AG04450 (cell line): ENCODE measurements at regions not wholly inside any gene's neighbourhood (a gene's known extent, or its start where the extent isn't known, plus 50 kb on each side); places are given as distances from the start of the nearest gene placed in this dataset.

ENCODE experiments used
- CTCF ChIA-PET: fragments of 300-600, 350-600 bp; formaldehyde crosslinking; extraction: SDS; loops from one replicate; lab custom pipeline; 2022; ENCODE audit warnings: antibody characterized with exemption, inconsistent platforms; lab: Charles Lee
- POLR2A ChIA-PET: fragments of 350-600 bp; formaldehyde crosslinking; extraction: SDS; loops from one replicate; lab custom pipeline; 2021; ENCODE audit warnings: antibody characterized with exemption, inconsistent platforms; lab: Yijun Ruan, JAX
- DNase-seq: peaks from one replicate; pipeline ENCODE4 v3.0.0-alpha.2; 2011; ENCODE audit warnings: low read depth, low spot score
- H3K27ac ChIP-seq: one replicate; pipeline ENCODE4 v1.5.1; 2012; ENCODE audit warnings: low read depth, low read length, control low read depth
- H3K27me3 ChIP-seq: one replicate; pipeline ENCODE4 v1.6.0; 2012; ENCODE audit warnings: low read length; ENCODE audit not compliant: control insufficient read depth, insufficient read depth
- H3K4me3 ChIP-seq: 2 replicates; pipeline ENCODE4 v1.5.1; 2011; ENCODE audit warnings: mild to moderate bottlenecking, low read depth, low read length, control low read depth
- H3K9me3 ChIP-seq: 2 replicates; pipeline ENCODE4 v1.5.1; 2012; ENCODE audit warnings: low read length; ENCODE audit not compliant: control insufficient read depth, insufficient read depth
- TF ChIP-seq, protein P1 (sequence below): IDR thresholded peaks from 2 replicates; pipeline ENCODE4 v1.5.1; 2011; ENCODE audit warnings: low read depth, low read length, control low read depth, inconsistent platforms

DNA sequence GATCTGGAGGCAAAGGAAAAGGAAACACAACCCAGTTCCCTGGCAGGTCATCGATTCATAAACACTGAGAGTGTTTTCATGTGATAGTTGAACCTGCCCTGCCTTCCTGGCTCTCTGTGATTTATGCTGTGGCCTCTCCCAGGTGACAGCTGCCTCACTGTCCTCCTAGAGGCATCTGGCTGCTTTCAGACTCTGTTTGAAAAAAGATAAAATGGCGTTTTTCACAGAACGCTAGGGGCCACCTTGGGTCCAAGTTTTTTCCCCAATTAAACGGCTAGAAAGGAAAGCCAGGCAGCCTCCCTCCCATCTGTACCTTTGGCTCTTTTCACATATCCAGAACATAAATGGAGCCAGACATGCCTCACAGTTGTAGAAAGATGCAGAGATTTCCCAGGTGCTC is 252.6 kb upstream of the CCDC196 start:
- Histone ChIP-seq H3K27ac (no peak overlapping the region), H3K9me3 (no peaks in the 10 kb centered on the region), H3K27me3 (no peaks in the 10 kb centered on the region), H3K4me3 (no peak overlapping the region)
- DNase-seq = no peak
- CTCF ChIA-PET = no interaction called here
- POLR2A ChIA-PET = no interaction called here
- TF ChIP-seq, protein P1, sequence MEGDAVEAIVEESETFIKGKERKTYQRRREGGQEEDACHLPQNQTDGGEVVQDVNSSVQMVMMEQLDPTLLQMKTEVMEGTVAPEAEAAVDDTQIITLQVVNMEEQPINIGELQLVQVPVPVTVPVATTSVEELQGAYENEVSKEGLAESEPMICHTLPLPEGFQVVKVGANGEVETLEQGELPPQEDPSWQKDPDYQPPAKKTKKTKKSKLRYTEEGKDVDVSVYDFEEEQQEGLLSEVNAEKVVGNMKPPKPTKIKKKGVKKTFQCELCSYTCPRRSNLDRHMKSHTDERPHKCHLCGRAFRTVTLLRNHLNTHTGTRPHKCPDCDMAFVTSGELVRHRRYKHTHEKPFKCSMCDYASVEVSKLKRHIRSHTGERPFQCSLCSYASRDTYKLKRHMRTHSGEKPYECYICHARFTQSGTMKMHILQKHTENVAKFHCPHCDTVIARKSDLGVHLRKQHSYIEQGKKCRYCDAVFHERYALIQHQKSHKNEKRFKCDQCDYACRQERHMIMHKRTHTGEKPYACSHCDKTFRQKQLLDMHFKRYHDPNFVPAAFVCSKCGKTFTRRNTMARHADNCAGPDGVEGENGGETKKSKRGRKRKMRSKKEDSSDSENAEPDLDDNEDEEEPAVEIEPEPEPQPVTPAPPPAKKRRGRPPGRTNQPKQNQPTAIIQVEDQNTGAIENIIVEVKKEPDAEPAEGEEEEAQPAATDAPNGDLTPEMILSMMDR = no peak

DNA sequence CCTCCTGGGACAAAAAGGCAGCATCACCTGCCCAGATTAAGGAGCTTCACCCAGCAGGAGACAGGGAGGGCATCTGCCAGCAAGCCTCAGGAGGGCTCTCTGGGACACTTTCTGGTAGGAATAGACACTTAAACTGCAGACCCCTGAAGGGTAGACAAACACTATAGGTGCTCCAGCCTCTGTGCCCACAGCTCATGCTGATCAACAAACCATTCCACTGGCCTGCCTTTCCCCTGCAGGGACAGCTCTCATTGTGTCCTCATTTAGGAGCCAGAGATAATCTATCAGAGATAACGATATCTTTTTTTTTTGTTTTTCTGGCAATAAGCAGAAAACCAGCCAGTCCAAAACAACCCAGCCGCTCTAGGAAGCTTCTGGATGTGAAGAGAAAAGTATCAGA is 251.8 kb upstream of the CCDC196 start:
- ChIA-PET CTCF (no interaction called here), POLR2A (no interaction called here)
- no peak overlapping the region for H3K27ac ChIP-seq
- TF ChIP-seq, protein P1 = no peak
- no peak overlapping the region for H3K4me3 ChIP-seq
- no peaks in the 10 kb centered on the region for H3K9me3 ChIP-seq
- no peaks in the 10 kb centered on the region for H3K27me3 ChIP-seq
- no peak for DNase-seq

DNA sequence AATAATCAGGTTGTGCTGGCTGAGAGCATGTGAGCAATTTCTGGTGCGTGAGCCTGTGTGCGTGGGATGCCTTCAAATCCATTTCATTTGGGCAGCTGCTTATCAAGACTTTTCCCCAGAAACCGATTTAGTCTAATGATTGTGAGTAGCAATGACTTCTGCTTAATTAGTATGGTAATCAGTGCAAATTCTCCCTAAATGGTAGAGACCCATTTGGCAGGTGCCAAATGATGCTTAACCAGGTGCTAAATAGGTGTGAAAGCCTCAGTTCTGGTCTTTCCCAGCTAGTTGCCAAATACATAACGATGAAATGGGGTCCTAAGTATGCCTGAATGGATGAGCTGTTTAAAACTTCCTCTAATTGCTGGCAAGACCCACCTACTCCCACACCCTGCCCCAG is 248.4 kb upstream of the CCDC196 start:
- Histone ChIP-seq H3K9me3 (no peaks in the 10 kb centered on the region), H3K27ac (no peak overlapping the region), H3K4me3 (no peak overlapping the region), H3K27me3 (no peaks in the 10 kb centered on the region)
- ChIA-PET CTCF (no interaction called here), POLR2A (no interaction called here)
- TF ChIP-seq, protein P1 = no peak
- no peak for DNase-seq

DNA sequence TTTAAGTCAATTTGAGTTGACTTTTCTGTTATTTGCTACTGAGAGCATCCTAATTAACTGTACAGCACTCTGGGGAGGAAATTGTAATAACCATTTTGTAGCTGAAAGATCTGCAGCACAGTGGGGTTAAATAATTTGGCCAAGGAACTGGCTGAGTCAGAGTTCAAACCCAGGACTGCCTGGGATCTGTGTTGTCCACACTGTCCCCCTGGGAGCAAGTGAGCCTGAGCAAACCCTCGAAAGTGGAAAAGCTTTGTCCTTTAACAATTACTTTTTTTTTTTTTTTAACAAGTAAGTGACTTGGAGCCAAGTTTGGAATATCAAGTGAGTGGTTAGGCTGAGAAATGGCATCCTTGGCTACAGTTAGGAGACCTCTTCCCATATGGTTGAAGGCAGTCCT is 247.2 kb upstream of the CCDC196 start:
- TF ChIP-seq, protein P1 = no peak
- ChIA-PET CTCF (no interaction called here), POLR2A (no interaction called here)

DNA sequence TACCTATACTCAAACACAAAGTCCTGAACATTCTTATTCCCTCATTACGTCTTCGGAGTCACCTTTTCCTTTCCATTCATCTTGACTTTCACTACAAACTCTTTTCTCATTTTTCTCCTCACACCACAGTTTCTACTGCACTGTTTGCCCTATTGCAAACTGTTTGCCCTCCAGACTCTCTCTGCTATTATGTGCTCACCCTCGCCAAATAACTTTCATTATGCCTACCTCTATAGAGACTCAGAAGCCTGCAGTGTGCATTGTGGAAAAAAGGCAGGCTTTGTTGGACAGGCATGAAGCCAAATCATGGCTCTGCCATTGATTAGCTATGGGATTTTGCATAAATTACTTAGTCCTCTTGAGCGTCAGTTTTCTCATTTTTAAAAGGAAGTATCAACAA is 246.6 kb upstream of the CCDC196 start:
- Histone ChIP-seq H3K27ac (no peak overlapping the region), H3K27me3 (no peaks in the 10 kb centered on the region), H3K4me3 (no peak overlapping the region), H3K9me3 (no peaks in the 10 kb centered on the region)
- no peak for DNase-seq
- CTCF ChIA-PET = no interaction called here
- POLR2A ChIA-PET = no interaction called here
- TF ChIP-seq, protein P1 = no peak

More for the DNA sequence above, 247.2 kb upstream of the CCDC196 start:
- Histone ChIP-seq H3K27ac (no peak overlapping the region), H3K9me3 (no peaks in the 10 kb centered on the region), H3K27me3 (no peaks in the 10 kb centered on the region), H3K4me3 (no peak overlapping the region)
- DNase-seq = no peak
